ENCODE measurements at regions not wholly inside any gene's neighbourhood (a gene's known extent, or its start where the extent isn't known, plus 50 kb on each side); places are given as distances from the start of the nearest gene placed in this dataset.
A peak's percentile ranks its signal among the peaks of the same experiment; 100 is the strongest.

GRCh38 chr6:43896329-43897255 is 126.6 kb downstream of the VEGFA start:
- intact Hi-C loops (cut with DNase I; ENCODE audit: low total_unique reads) = no loop called here
- 70 to 79% (median 73%) methylated on average over 11 of the region's 11 CpGs for WGBS, 5 donors
- H3K36me3 ChIP-seq = no peaks in the 10 kb centered on the region
- TF ChIP-seq EP300 (IDR thresholded peaks at IDR 0.05) (no peak), POLR2A (IDR thresholded peaks at IDR 0.05) (no peak), POLR2AphosphoS5 (IDR thresholded peaks at IDR 0.05) (no peak), CTCF (IDR thresholded peaks at IDR 0.05) (no peak)
- H3K27ac ChIP-seq = no peak overlapping the region
- H3K4me1 ChIP-seq = peaks cover 10 to 15% (median 13%) of the 10 kb centered on the region in 4 donors
- no peak for DNase-seq
- H3K9me3 ChIP-seq = no peaks in the 10 kb centered on the region
- H3K27me3 ChIP-seq = peaks cover 0 to 7% (median 0%) of the 10 kb centered on the region in 3 donors
- no peak overlapping the region for H3K4me3 ChIP-seq

GRCh38 chr6:43895656-43896328 is 125.8 kb downstream of the VEGFA start:
- Histone ChIP-seq H3K4me3 (no peak overlapping the region), H3K27me3 (peaks cover 0 to 15% (median 0%) of the 10 kb centered on the region in 3 donors), H3K4me1 (peaks cover 3 to 7% (median 5%) of the 10 kb centered on the region in 4 donors), H3K9me3 (no peaks in the 10 kb centered on the region), H3K36me3 (no peaks in the 10 kb centered on the region), H3K27ac (no peak overlapping the region)
- TF ChIP-seq POLR2AphosphoS5 (IDR thresholded peaks at IDR 0.05) (no peak), EP300 (IDR thresholded peaks at IDR 0.05) (no peak), CTCF (IDR thresholded peaks at IDR 0.05) (no peak), POLR2A (IDR thresholded peaks at IDR 0.05) (no peak)
- WGBS, 5 donors = 51 to 65% (median 55%) methylated on average over 5 of the region's 5 CpGs
- DNase-seq = peak in 1 of 2 donors; percentile 69
- intact Hi-C loops (cut with DNase I; ENCODE audit: low total_unique reads) = no loop called here

- no peak for DNase-seq
- WGBS, 5 donors = 89 to 94% (median 92%) methylated on average over 8 of the region's 8 CpGs
- intact Hi-C loops (cut with DNase I; ENCODE audit: low total_unique reads) = no loop called here
- H3K9me3 ChIP-seq = no peaks in the 10 kb centered on the region
- no peak overlapping the region for H3K4me3 ChIP-seq
- H3K36me3 ChIP-seq = no peaks in the 10 kb centered on the region
- TF ChIP-seq EP300 (IDR thresholded peaks at IDR 0.05) (no peak), CTCF (IDR thresholded peaks at IDR 0.05) (no peak), POLR2AphosphoS5 (IDR thresholded peaks at IDR 0.05) (no peak), POLR2A (IDR thresholded peaks at IDR 0.05) (no peak)
- no peak overlapping the region for H3K27ac ChIP-seq
- peaks cover 0 to 24% (median 0%) of the 10 kb centered on the region in 3 donors for H3K27me3 ChIP-seq
- peaks cover 0 to 6% (median 6%) of the 10 kb centered on the region in 4 donors for H3K4me1 ChIP-seq
Observed at GRCh38 chr6:43893073-43893472, 123.1 kb downstream of the VEGFA start.

GRCh38 chr6:43891072-43891870 is 121.3 kb downstream of the VEGFA start:
- H3K27ac ChIP-seq = no peak overlapping the region
- H3K9me3 ChIP-seq = no peaks in the 10 kb centered on the region
- DNase-seq = no peak
- no peak overlapping the region for H3K4me3 ChIP-seq
- TF ChIP-seq POLR2A (IDR thresholded peaks at IDR 0.05) = no peak
- no peak for TF ChIP-seq EP300 (IDR thresholded peaks at IDR 0.05)
- TF ChIP-seq POLR2AphosphoS5 (IDR thresholded peaks at IDR 0.05) = no peak
- TF ChIP-seq CTCF (IDR thresholded peaks at IDR 0.05) = no peak
- 56 to 79% (median 73%) methylated on average over 25 of the region's 25 CpGs for WGBS, 5 donors
- intact Hi-C loops (cut with DNase I; ENCODE audit: low total_unique reads) = no loop called here
- no peaks in the 10 kb centered on the region for H3K36me3 ChIP-seq
- peaks cover 0 to 24% (median 0%) of the 10 kb centered on the region in 3 donors for H3K27me3 ChIP-seq
- peaks cover 0 to 9% (median 6%) of the 10 kb centered on the region in 4 donors for H3K4me1 ChIP-seq
